Heart left ventricle (tissue), 16 donors: ENCODE measurements at regions not wholly inside any gene's neighbourhood (a gene's known extent, or its start where the extent isn't known, plus 50 kb on each side); places are given as distances from the start of the nearest gene placed in this dataset.
"Not testable (repeated sequence)": the region's sequence is repeated elsewhere in the genome, so short reads cannot be mapped to it uniquely, and the experiment has no call there.

Experiments used
- ATAC-seq, 4 donors: fragments of 200-7000 bp; cut with Tn5 transposase; one replicate each; pipeline ENCODE4 v1.9.1; 2020 to 2022; ENCODE audit warnings: moderate library complexity in 4 of 4, mild to moderate bottlenecking in 3 of 4, moderate number of reproducible peaks in 1 of 4
- DNase-seq, 5 donors: peaks; one replicate each; pipeline ENCODE4 v3.0.0-alpha.2; 2020
- H3K27ac ChIP-seq, 12 donors: fragments of 200-600 bp; sonication (generic) in 4 of 12; one replicate each; pipeline versions ENCODE4 v1.5.0 to v1.8.0; 2016 to 2022; ENCODE audit warnings: mild to moderate bottlenecking in 2 of 12
- H3K27me3 ChIP-seq, 9 donors: fragments of 200-600 bp; sonication (generic) in 2 of 9; one replicate each; pipeline versions ENCODE4 v1.5.1 to v1.8.0; 2016 to 2022; ENCODE audit warnings: mild to moderate bottlenecking in 3 of 9
- H3K36me3 ChIP-seq, 9 donors: fragments of 200-600 bp; sonication (generic) in 2 of 9; one replicate each; pipeline versions ENCODE4 v1.5.0 to v1.8.0; 2018 to 2022; ENCODE audit warnings: mild to moderate bottlenecking in 2 of 9
- H3K4me1 ChIP-seq, 12 donors: fragments of 200-600 bp; sonication (generic) in 4 of 12; one replicate each; pipeline versions ENCODE4 v1.5.0 to v1.8.0; 2016 to 2022; ENCODE audit warnings: mild to moderate bottlenecking in 3 of 12
- H3K4me3 ChIP-seq, 12 donors: fragments of 200-600 bp; sonication (generic) in 4 of 12; one replicate each; pipeline versions ENCODE4 v1.5.0 to v1.8.0; 2017 to 2022; ENCODE audit warnings: mild to moderate bottlenecking in 9 of 12, moderate library complexity in 4 of 12
- H3K9me3 ChIP-seq, 12 donors: fragments of 200-600 bp; sonication (generic) in 4 of 12; one replicate each; pipeline versions ENCODE4 v1.5.0 to v1.8.0; 2016 to 2022; ENCODE audit warnings: mild to moderate bottlenecking in 1 of 12
- POLR2A ChIP-seq, 2 donors: fragments of 450-650 bp; IDR thresholded peaks; one replicate each; pipeline ENCODE4 v1.6.1; 2017; ENCODE audit warnings: antibody characterized with exemption in 2 of 2, mild to moderate bottlenecking in 2 of 2, moderate library complexity in 2 of 2
- WGBS, 4 donors: extraction: QIAGEN DNeasy Blood & Tissue Kit in 2 of 4; methylation state at CpG; one replicate each; pipeline versions ENCODE4 v1.1.5 to v1.1.7; 2013 to 2018; 5-methylcytosine and 5-hydroxymethylcytosine counted together
- intact Hi-C, 10 donors: fragments of 100-400 bp; cut with DNase I; formaldehyde crosslinking; loops; one replicate each; pipeline versions ENCODE4 v1.11.1 to v1.14.2; 2022
- TF ChIP-seq, protein P1 (sequence below), 12 donors: fragments of 200-600 bp; sonication (generic) in 4 of 12; IDR thresholded peaks; one replicate each; pipeline versions ENCODE4 v1.5.0 to v1.8.0; 2018 to 2022; ENCODE audit warnings: antibody characterized with exemption in 12 of 12, mild to moderate bottlenecking in 5 of 12
- donor health status: ischemic (EF 13 %, LVEDD 7.1; RV severe dilation, severe dysfunction).
- donor health status: healthy with polysubstance abuse.
- donor health status: DM: no; HTN: yes; CAD: no.
- donor health status: DM: no; HTN: no; CAD: no.
- donor health status: ischemic (EF 25% LVEDD 6.9; RV normal size, moderate dysfunction).
- donor health status: ischemic (EF 25% LVEDD 5.7; RV mildly dilated, moderate dysfunction).
- donor health status: healthy.
- donor health status: DM: yes; HTN: yes; CAD: no.
- donor health status: ischemic (EF 35%, LVEDD 5.7; RV mildly dilated, moderate dysfunction).
- donor health status: nonischemic (EF 11% LVEDD 7.7; RV severe dilation, severe dysfunction).
- donor health status: DM: yes; HTN: yes; CAD: no.
- donor health status: PGD.
- donor health status: ischemic (EF 29% LVEDD 5.4; RV normal size, mild dysfunction).
- donor health status: nonischemic (EF 23%, LVEDD 6.1; RV moderate dilation, normal function).

DNA sequence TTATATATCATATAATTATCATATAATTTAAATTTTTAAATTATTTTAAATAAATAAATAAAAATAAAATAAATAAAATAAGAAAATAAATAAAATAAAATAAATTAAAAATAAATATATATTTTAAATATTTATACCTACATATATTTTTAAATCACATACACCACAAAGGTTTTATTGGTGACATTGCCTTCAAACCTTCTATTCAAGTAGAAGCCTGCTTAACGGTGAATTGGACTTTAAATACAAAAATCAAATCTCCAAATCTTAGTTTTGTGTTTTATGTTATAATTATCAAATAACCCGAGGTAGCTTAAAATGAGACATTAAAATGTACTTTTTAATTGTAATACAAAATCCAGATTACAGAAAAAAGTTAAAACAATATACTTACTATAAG, 1137.8 kb downstream of the HACE1 start:
- Histone ChIP-seq H3K27ac (no peak overlapping the region), H3K4me3 (no peak overlapping the region), H3K27me3 (no peaks in the 10 kb centered on the region), H3K36me3 (no peaks in the 10 kb centered on the region), H3K9me3 (no peaks in the 10 kb centered on the region), H3K4me1 (no peaks in the 10 kb centered on the region)
- DNase-seq (no peak), ATAC-seq (no peak)
- intact Hi-C loops: no loop called here
- TF ChIP-seq POLR2A (IDR thresholded peaks at IDR 0.05): no peak
- TF ChIP-seq, protein P1, sequence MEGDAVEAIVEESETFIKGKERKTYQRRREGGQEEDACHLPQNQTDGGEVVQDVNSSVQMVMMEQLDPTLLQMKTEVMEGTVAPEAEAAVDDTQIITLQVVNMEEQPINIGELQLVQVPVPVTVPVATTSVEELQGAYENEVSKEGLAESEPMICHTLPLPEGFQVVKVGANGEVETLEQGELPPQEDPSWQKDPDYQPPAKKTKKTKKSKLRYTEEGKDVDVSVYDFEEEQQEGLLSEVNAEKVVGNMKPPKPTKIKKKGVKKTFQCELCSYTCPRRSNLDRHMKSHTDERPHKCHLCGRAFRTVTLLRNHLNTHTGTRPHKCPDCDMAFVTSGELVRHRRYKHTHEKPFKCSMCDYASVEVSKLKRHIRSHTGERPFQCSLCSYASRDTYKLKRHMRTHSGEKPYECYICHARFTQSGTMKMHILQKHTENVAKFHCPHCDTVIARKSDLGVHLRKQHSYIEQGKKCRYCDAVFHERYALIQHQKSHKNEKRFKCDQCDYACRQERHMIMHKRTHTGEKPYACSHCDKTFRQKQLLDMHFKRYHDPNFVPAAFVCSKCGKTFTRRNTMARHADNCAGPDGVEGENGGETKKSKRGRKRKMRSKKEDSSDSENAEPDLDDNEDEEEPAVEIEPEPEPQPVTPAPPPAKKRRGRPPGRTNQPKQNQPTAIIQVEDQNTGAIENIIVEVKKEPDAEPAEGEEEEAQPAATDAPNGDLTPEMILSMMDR (IDR thresholded peaks at IDR 0.05): no peak
- 82 to 88% (median 85%) methylated on average over 2 of the region's 2 CpGs for WGBS, 4 donors

DNA sequence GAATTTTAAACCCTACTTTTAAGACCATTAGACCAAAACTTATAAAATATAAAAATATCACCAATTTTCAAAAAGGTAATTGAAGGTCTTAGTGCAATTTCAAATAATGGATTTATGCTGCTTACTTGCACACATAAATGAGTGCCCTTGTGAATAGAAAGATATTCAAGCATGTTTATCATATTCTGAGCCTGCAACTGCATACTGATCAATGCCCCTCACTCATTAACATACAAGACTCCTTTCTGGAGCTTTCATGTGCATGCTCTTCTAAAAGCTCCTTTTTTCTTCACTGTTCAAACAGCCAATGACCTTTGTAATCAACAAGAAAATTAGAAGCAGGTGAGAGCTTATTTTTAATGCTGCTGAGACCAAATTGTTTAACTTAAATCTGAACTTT, 1139.3 kb downstream of the HACE1 start:
- TF ChIP-seq, protein P1 (IDR thresholded peaks at IDR 0.05): no peak
- no peak for TF ChIP-seq POLR2A (IDR thresholded peaks at IDR 0.05)
- no peaks in the 10 kb centered on the region for H3K36me3 ChIP-seq
- intact Hi-C loops: no loop called here

GRCh38 chr6:103719545-103719944, 1140.2 kb downstream of the HACE1 start:
- DNase-seq (no peak), ATAC-seq (no peak)
- Histone ChIP-seq H3K4me1 (no peaks in the 10 kb centered on the region), H3K27me3 (no peaks in the 10 kb centered on the region), H3K27ac (no peak overlapping the region), H3K4me3 (no peak overlapping the region), H3K36me3 (no peaks in the 10 kb centered on the region), H3K9me3 (no peaks in the 10 kb centered on the region)
- no peak for TF ChIP-seq POLR2A (IDR thresholded peaks at IDR 0.05)
- TF ChIP-seq, protein P1 (IDR thresholded peaks at IDR 0.05): no peak
- intact Hi-C loops: no loop called here

More for the DNA sequence above, 1139.3 kb downstream of the HACE1 start:
- DNase-seq: no peak
- Histone ChIP-seq H3K27ac (no peak overlapping the region), H3K27me3 (no peaks in the 10 kb centered on the region), H3K4me3 (no peak overlapping the region), H3K9me3 (no peaks in the 10 kb centered on the region), H3K4me1 (no peaks in the 10 kb centered on the region)
- no peak for ATAC-seq

- no peaks in the 10 kb centered on the region for H3K4me1 ChIP-seq
- DNase-seq: no peak
- ATAC-seq: no peak
- 76 to 78% (median 77%) methylated on average over 2 of the region's 2 CpGs for WGBS, 4 donors
- no peak overlapping the region for H3K27ac ChIP-seq
- no peak overlapping the region for H3K4me3 ChIP-seq
- no peak for TF ChIP-seq POLR2A (IDR thresholded peaks at IDR 0.05)
- TF ChIP-seq, protein P1 (IDR thresholded peaks at IDR 0.05): no peak
- H3K27me3 ChIP-seq: no peaks in the 10 kb centered on the region
- intact Hi-C loops: no loop called here
- no peaks in the 10 kb centered on the region for H3K9me3 ChIP-seq
- no peaks in the 10 kb centered on the region for H3K36me3 ChIP-seq
These were observed 1144.5 kb downstream of the HACE1 start for GRCh38 chr6:103715269-103715668.

DNA sequence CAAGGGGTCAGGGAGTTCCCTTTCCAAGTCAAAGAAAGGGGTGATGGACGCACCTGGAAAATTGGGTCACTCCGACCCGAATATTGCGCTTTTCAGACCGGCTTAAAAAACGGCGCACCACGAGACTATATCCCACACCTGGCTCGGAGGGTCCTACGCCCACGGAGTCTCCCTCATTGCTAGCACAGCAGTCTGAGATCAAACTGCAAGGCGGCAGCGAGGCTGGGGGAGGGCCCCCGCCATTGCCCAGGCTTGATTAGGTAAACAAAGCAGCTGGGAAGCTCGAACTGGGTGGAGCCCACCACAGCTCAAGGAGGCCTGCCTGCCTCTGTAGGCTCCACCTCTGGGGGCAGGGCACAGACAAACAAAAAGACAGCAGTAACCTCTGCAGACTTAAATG, 1150.5 kb downstream of the HACE1 start:
- H3K4me1 ChIP-seq, H3K27ac ChIP-seq, DNase-seq, H3K36me3 ChIP-seq, intact Hi-C loops, H3K4me3 ChIP-seq, H3K27me3 ChIP-seq, H3K9me3 ChIP-seq, ATAC-seq: not testable (repeated sequence)
- WGBS, 4 donors: 80 to 87% (median 85%) methylated on average over 15 of the region's 15 CpGs
